ENCODE measurements at regions not wholly inside any gene's neighbourhood (a gene's known extent, or its start where the extent isn't known, plus 50 kb on each side); places are given as distances from the start of the nearest gene placed in this dataset.

DNA sequence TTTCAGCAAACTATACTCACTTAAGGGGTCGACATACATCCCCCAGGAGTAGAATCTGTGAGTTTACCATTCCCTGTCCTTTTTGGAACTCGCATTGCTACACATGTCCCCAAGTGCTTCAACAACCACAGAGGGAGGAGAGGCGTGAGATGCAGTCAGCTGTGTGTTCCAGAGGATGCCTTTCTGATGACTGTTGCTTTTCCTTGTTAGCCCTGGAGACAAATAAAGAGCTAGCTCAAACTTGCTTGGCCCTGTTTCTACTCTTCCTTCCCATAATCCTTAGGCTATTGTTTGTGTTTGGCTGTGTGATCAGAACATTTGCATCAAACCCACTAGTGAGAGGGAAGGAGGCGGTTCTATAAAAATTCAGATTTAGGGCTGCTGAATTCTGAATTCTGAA lies 264.0 kb downstream of the ENGASE start:
- DNase-seq (ENCODE audit: low read depth): peak; percentile 27
- TF ChIP-seq CTCF (IDR thresholded peaks at IDR 0.05; ENCODE audit: insufficient read depth, low read length): no peak
- no peak overlapping the region for H3K4me3 ChIP-seq (ENCODE audit: low read depth, low read length)

GRCh38 chr17:79338152-79338551 lies 263.5 kb downstream of the ENGASE start:
- H3K4me3 ChIP-seq (ENCODE audit: low read depth, low read length): no peak overlapping the region
- TF ChIP-seq CTCF (IDR thresholded peaks at IDR 0.05; ENCODE audit: insufficient read depth, low read length): no peak
- DNase-seq (ENCODE audit: low read depth): no peak

DNA sequence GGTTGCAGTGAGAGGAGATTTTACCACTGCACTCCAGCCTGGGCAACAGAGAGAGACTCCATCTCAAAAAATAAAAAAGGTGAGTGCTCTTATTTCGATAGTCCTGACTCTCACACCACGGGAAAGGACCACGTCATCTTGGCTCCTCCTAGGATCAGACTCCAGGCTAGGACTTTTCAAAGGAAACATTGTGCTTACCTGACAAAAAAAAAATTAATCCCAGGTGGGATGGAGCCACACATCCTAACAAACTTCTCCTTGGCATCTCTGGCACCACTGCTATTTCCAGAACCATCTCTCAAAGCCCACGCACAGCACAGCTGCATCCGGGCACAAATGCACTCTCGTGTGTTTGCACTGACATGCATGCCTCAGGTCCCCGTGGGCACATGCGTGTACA lies 262.4 kb downstream of the ENGASE start:
- DNase-seq (ENCODE audit: low read depth): no peak
- TF ChIP-seq CTCF (IDR thresholded peaks at IDR 0.05; ENCODE audit: insufficient read depth, low read length): no peak
- no peak overlapping the region for H3K4me3 ChIP-seq (ENCODE audit: low read depth, low read length)

DNA sequence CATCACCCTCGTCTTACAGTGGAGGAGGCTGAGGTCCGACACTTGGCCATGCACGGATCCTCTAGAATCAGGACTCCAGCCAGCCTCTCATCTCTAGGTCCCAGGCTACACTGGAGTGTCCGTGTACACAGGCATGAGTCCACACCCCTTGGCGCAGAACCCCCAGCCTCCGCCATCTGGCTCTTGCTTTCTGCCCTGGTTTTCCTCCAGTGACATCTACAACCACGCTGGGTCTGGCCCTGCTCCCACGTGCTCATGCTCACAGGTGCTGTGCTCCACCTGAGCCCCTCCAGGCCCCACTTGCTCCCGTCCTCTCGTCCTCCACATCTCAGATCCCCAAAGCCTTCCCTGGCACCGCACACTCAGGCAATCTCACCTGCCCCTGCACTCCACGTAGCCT lies 260.8 kb downstream of the ENGASE start:
- no peak for TF ChIP-seq CTCF (IDR thresholded peaks at IDR 0.05; ENCODE audit: insufficient read depth, low read length)
- no peak overlapping the region for H3K4me3 ChIP-seq (ENCODE audit: low read depth, low read length)
- DNase-seq (ENCODE audit: low read depth): no peak

DNA sequence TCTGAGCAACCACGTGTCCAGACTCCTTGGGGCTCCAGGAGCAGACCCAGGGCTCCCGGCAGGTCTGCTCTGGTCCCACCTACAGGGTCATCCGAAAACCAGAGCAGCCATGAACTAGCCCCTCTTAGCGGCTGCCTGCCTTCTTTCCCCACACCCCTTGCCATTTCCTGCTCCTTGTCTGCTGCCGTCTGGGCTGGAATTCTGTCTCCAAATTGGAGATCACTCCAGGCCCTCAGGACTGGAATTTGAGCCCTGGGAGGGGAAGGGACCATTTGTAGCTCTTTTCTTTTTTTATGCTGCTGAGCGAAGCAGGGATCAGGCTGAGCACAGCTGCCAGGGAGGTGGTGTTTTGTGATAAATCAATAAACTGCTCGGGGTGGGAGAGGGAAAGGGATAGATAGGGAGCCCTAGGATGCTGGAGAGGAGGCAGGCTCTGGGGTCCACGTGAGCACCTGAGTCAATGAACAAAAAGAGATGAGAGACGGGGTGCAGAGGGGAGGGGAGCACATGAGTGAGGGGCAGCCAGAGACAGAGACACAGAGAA lies 257.5 kb downstream of the ENGASE start:
- no peak overlapping the region for H3K4me3 ChIP-seq (ENCODE audit: low read depth, low read length)
- no peak for DNase-seq (ENCODE audit: low read depth)
- no peak for TF ChIP-seq CTCF (IDR thresholded peaks at IDR 0.05; ENCODE audit: insufficient read depth, low read length)

DNA sequence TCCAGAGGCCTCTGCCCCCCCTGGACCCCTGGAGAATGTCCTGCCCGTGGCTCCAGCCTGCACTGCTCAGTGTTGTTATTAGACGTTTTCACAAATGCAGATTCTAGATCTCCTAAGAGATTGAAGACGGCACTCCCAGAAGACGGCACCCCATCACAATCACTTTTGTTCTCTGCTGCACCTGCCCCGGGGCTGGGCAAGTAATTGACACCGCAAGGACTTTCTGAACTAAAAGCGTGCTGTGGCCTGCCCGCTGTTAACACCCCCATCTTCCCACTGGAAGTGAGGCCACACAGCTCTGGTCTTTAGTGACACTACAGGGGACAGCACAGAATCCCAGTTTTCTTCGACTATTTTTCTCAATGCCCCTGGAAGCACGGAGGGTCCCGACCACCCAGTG lies 256.9 kb downstream of the ENGASE start:
- no peak for DNase-seq (ENCODE audit: low read depth)
- no peak overlapping the region for H3K4me3 ChIP-seq (ENCODE audit: low read depth, low read length)
- TF ChIP-seq CTCF (IDR thresholded peaks at IDR 0.05; ENCODE audit: insufficient read depth, low read length): no peak

- no peak for DNase-seq (ENCODE audit: low read depth)
- no peak overlapping the region for H3K4me3 ChIP-seq (ENCODE audit: low read depth, low read length)
- TF ChIP-seq CTCF (IDR thresholded peaks at IDR 0.05; ENCODE audit: insufficient read depth, low read length): no peak
These were observed 256.1 kb downstream of the ENGASE start for GRCh38 chr17:79330696-79331095.

Data from fibroblast of the aortic adventitia (primary cell).